ENCODE measurements at regions not wholly inside any gene's neighbourhood (a gene's known extent, or its start where the extent isn't known, plus 50 kb on each side); places are given as distances from the start of the nearest gene placed in this dataset.

GRCh38 chr3:18611991-18612390, 186.9 kb upstream of the SATB1 start:
- WGBS (ENCODE audit: insufficient coverage, low lambda C conversion rate) = 80% methylated on average over 1 of the region's 1 CpG
- no peaks in the 10 kb centered on the region for H3K9me3 ChIP-seq (ENCODE audit: control insufficient read depth, low read depth, low read length)
- no peak overlapping the region for H3K4me3 ChIP-seq (ENCODE audit: low read length)
- H3K4me1 ChIP-seq (ENCODE audit: control insufficient read depth, insufficient read depth, low read length) = no peaks in the 10 kb centered on the region
- H3K27me3 ChIP-seq (ENCODE audit: control insufficient read depth, insufficient read depth, low read length) = no peaks in the 10 kb centered on the region
- no peak overlapping the region for H3K27ac ChIP-seq (ENCODE audit: low read length)
- no peak for DNase-seq
- H3K36me3 ChIP-seq (ENCODE audit: control insufficient read depth, insufficient read depth, low read length) = no peaks in the 10 kb centered on the region

- WGBS (ENCODE audit: insufficient coverage, low lambda C conversion rate) = 93% methylated on average over 2 of the region's 4 CpGs
- Histone ChIP-seq H3K4me3 (ENCODE audit: low read length) (no peak overlapping the region), H3K27me3 (ENCODE audit: control insufficient read depth, insufficient read depth, low read length) (no peaks in the 10 kb centered on the region), H3K36me3 (ENCODE audit: control insufficient read depth, insufficient read depth, low read length) (no peaks in the 10 kb centered on the region), H3K9me3 (ENCODE audit: control insufficient read depth, low read depth, low read length) (no peaks in the 10 kb centered on the region), H3K27ac (ENCODE audit: low read length) (no peak overlapping the region), H3K4me1 (ENCODE audit: control insufficient read depth, insufficient read depth, low read length) (no peaks in the 10 kb centered on the region)
- no peak for DNase-seq
Measured at GRCh38 chr3:18609187-18609586, 184.0 kb upstream of the SATB1 start.

- WGBS (ENCODE audit: insufficient coverage, low lambda C conversion rate) = no CpG with 5 or more reads among the region's 4 CpGs
- Histone ChIP-seq H3K4me1 (ENCODE audit: control insufficient read depth, insufficient read depth, low read length) (no peaks in the 10 kb centered on the region), H3K4me3 (ENCODE audit: low read length) (no peak overlapping the region), H3K27me3 (ENCODE audit: control insufficient read depth, insufficient read depth, low read length) (no peaks in the 10 kb centered on the region), H3K36me3 (ENCODE audit: control insufficient read depth, insufficient read depth, low read length) (no peaks in the 10 kb centered on the region), H3K27ac (ENCODE audit: low read length) (no peak overlapping the region), H3K9me3 (ENCODE audit: control insufficient read depth, low read depth, low read length) (no peaks in the 10 kb centered on the region)
- DNase-seq = no peak
Measured at GRCh38 chr3:18597919-18598318, 172.8 kb upstream of the SATB1 start.

- Histone ChIP-seq H3K27ac (ENCODE audit: low read length) (no peak overlapping the region), H3K36me3 (ENCODE audit: control insufficient read depth, insufficient read depth, low read length) (no peaks in the 10 kb centered on the region), H3K27me3 (ENCODE audit: control insufficient read depth, insufficient read depth, low read length) (no peaks in the 10 kb centered on the region), H3K4me3 (ENCODE audit: low read length) (no peak overlapping the region), H3K4me1 (ENCODE audit: control insufficient read depth, insufficient read depth, low read length) (no peaks in the 10 kb centered on the region), H3K9me3 (ENCODE audit: control insufficient read depth, low read depth, low read length) (no peaks in the 10 kb centered on the region)
- no CpG with 5 or more reads among the region's 1 CpG for WGBS (ENCODE audit: insufficient coverage, low lambda C conversion rate)
- DNase-seq = no peak
Measured at GRCh38 chr3:18593231-18593630, 168.1 kb upstream of the SATB1 start.

- no peaks in the 10 kb centered on the region for H3K36me3 ChIP-seq (ENCODE audit: control insufficient read depth, insufficient read depth, low read length)
- 70% methylated on average over 2 of the region's 3 CpGs for WGBS (ENCODE audit: insufficient coverage, low lambda C conversion rate)
Measured at GRCh38 chr3:18591120-18591519, 166.0 kb upstream of the SATB1 start.

GRCh38 chr3:18586076-18586475, 160.9 kb upstream of the SATB1 start:
- no peak overlapping the region for H3K4me3 ChIP-seq (ENCODE audit: low read length)
- no peaks in the 10 kb centered on the region for H3K27me3 ChIP-seq (ENCODE audit: control insufficient read depth, insufficient read depth, low read length)
- no peaks in the 10 kb centered on the region for H3K4me1 ChIP-seq (ENCODE audit: control insufficient read depth, insufficient read depth, low read length)
- WGBS (ENCODE audit: insufficient coverage, low lambda C conversion rate) = no CpG with 5 or more reads among the region's 2 CpGs
- DNase-seq = no peak
- H3K36me3 ChIP-seq (ENCODE audit: control insufficient read depth, insufficient read depth, low read length) = no peaks in the 10 kb centered on the region
- no peak overlapping the region for H3K27ac ChIP-seq (ENCODE audit: low read length)
- H3K9me3 ChIP-seq (ENCODE audit: control insufficient read depth, low read depth, low read length) = no peaks in the 10 kb centered on the region

More at GRCh38 chr3:18591120-18591519, 166.0 kb upstream of the SATB1 start:
- no peaks in the 10 kb centered on the region for H3K4me1 ChIP-seq (ENCODE audit: control insufficient read depth, insufficient read depth, low read length)
- no peak for DNase-seq
- H3K9me3 ChIP-seq (ENCODE audit: control insufficient read depth, low read depth, low read length) = no peaks in the 10 kb centered on the region
- H3K4me3 ChIP-seq (ENCODE audit: low read length) = no peak overlapping the region
- H3K27me3 ChIP-seq (ENCODE audit: control insufficient read depth, insufficient read depth, low read length) = no peaks in the 10 kb centered on the region
- H3K27ac ChIP-seq (ENCODE audit: low read length) = no peak overlapping the region

- no peaks in the 10 kb centered on the region for H3K36me3 ChIP-seq (ENCODE audit: control insufficient read depth, insufficient read depth, low read length)
- H3K4me1 ChIP-seq (ENCODE audit: control insufficient read depth, insufficient read depth, low read length) = no peaks in the 10 kb centered on the region
- DNase-seq = no peak
- no peaks in the 10 kb centered on the region for H3K9me3 ChIP-seq (ENCODE audit: control insufficient read depth, low read depth, low read length)
- WGBS (ENCODE audit: insufficient coverage, low lambda C conversion rate) = no CpG with 5 or more reads among the region's 1 CpG
- no peak overlapping the region for H3K27ac ChIP-seq (ENCODE audit: low read length)
- no peaks in the 10 kb centered on the region for H3K27me3 ChIP-seq (ENCODE audit: control insufficient read depth, insufficient read depth, low read length)
- no peak overlapping the region for H3K4me3 ChIP-seq (ENCODE audit: low read length)
Measured at GRCh38 chr3:18585004-18585968, 160.1 kb upstream of the SATB1 start.

- Histone ChIP-seq H3K27me3 (ENCODE audit: control insufficient read depth, insufficient read depth, low read length) (no peaks in the 10 kb centered on the region), H3K9me3 (ENCODE audit: control insufficient read depth, low read depth, low read length) (no peaks in the 10 kb centered on the region), H3K27ac (ENCODE audit: low read length) (no peak overlapping the region), H3K36me3 (ENCODE audit: control insufficient read depth, insufficient read depth, low read length) (no peaks in the 10 kb centered on the region), H3K4me1 (ENCODE audit: control insufficient read depth, insufficient read depth, low read length) (no peaks in the 10 kb centered on the region), H3K4me3 (ENCODE audit: low read length) (no peak overlapping the region)
- DNase-seq = no peak
- WGBS (ENCODE audit: insufficient coverage, low lambda C conversion rate) = 86% methylated on average over 1 of the region's 2 CpGs
Measured at GRCh38 chr3:18580268-18580667, 155.1 kb upstream of the SATB1 start.

- Histone ChIP-seq H3K4me1 (ENCODE audit: control insufficient read depth, insufficient read depth, low read length) (no peaks in the 10 kb centered on the region), H3K9me3 (ENCODE audit: control insufficient read depth, low read depth, low read length) (no peaks in the 10 kb centered on the region), H3K27me3 (ENCODE audit: control insufficient read depth, insufficient read depth, low read length) (no peaks in the 10 kb centered on the region), H3K36me3 (ENCODE audit: control insufficient read depth, insufficient read depth, low read length) (no peaks in the 10 kb centered on the region), H3K27ac (ENCODE audit: low read length) (no peak overlapping the region), H3K4me3 (ENCODE audit: low read length) (no peak overlapping the region)
- WGBS (ENCODE audit: insufficient coverage, low lambda C conversion rate) = no CpG with 5 or more reads among the region's 3 CpGs
- DNase-seq = no peak
Measured at GRCh38 chr3:18579661-18580060, 154.5 kb upstream of the SATB1 start.

- 100% methylated on average over 2 of the region's 8 CpGs for WGBS (ENCODE audit: insufficient coverage, low lambda C conversion rate)
Measured at GRCh38 chr3:18575573-18575972, 150.4 kb upstream of the SATB1 start.

GRCh38 chr3:18572809-18573208, 147.7 kb upstream of the SATB1 start:
- DNase-seq = no peak
- Histone ChIP-seq H3K4me1 (ENCODE audit: control insufficient read depth, insufficient read depth, low read length) (no peaks in the 10 kb centered on the region), H3K27me3 (ENCODE audit: control insufficient read depth, insufficient read depth, low read length) (no peaks in the 10 kb centered on the region), H3K4me3 (ENCODE audit: low read length) (no peak overlapping the region), H3K9me3 (ENCODE audit: control insufficient read depth, low read depth, low read length) (no peaks in the 10 kb centered on the region), H3K36me3 (ENCODE audit: control insufficient read depth, insufficient read depth, low read length) (no peaks in the 10 kb centered on the region), H3K27ac (ENCODE audit: low read length) (no peak overlapping the region)

More at GRCh38 chr3:18575573-18575972, 150.4 kb upstream of the SATB1 start:
- no peak overlapping the region for H3K4me3 ChIP-seq (ENCODE audit: low read length)
- no peaks in the 10 kb centered on the region for H3K27me3 ChIP-seq (ENCODE audit: control insufficient read depth, insufficient read depth, low read length)
- H3K36me3 ChIP-seq (ENCODE audit: control insufficient read depth, insufficient read depth, low read length) = no peaks in the 10 kb centered on the region
- H3K27ac ChIP-seq (ENCODE audit: low read length) = no peak overlapping the region
- no peaks in the 10 kb centered on the region for H3K9me3 ChIP-seq (ENCODE audit: control insufficient read depth, low read depth, low read length)
- H3K4me1 ChIP-seq (ENCODE audit: control insufficient read depth, insufficient read depth, low read length) = no peaks in the 10 kb centered on the region
- no peak for DNase-seq

Measured in large intestine (tissue), 3 donors.